ENCODE measurements at regions not wholly inside any gene's neighbourhood (a gene's known extent, or its start where the extent isn't known, plus 50 kb on each side); places are given as distances from the start of the nearest gene placed in this dataset.

- DNase-seq: no peak
- no peak overlapping the region for H3K4me3 Mint-ChIP-seq
- H3K27me3 Mint-ChIP-seq: peaks cover 19 to 42% of the 10 kb centered on the region in 2 donors
- CTCF ChIA-PET (ENCODE audit: partially characterized antibody): no interaction called here
- peaks cover 0 to 2% (median 0%) of the 10 kb centered on the region in 8 donors for H3K9me3 Mint-ChIP-seq
- H3K36me3 Mint-ChIP-seq: no peaks in the 10 kb centered on the region
- Histone ChIP-seq H3K9me3 (ENCODE audit: control insufficient read depth in 1 of 2, low read length in 2 of 2) (no peaks in the 10 kb centered on the region), H3K27ac (ENCODE audit: low read depth, low read length) (no peak overlapping the region), H3K27me3 (ENCODE audit: insufficient read depth, low read length) (no peaks in the 10 kb centered on the region), H3K36me3 (ENCODE audit: insufficient read depth, low read length) (no peaks in the 10 kb centered on the region), H3K4me3 (ENCODE audit: low read length in 2 of 2) (no peak overlapping the region), H3K4me1 (ENCODE audit: insufficient read depth, low read length) (no peaks in the 10 kb centered on the region)
- no peaks in the 10 kb centered on the region for H3K4me1 Mint-ChIP-seq
- no peak overlapping the region for H3K27ac Mint-ChIP-seq
- intact Hi-C loops (cut with micrococcal nuclease): no loop called here
- POLR2A ChIA-PET (ENCODE audit: partially characterized antibody): no interaction called here
Measured at GRCh38 chr22:35489239-35489638, 51.4 kb upstream of the RASD2 start.
